Neural cell (in vitro differentiated cells): ENCODE measurements at regions not wholly inside any gene's neighbourhood (a gene's known extent, or its start where the extent isn't known, plus 50 kb on each side); places are given as distances from the start of the nearest gene placed in this dataset.

Experiments
- CTCF ChIP-seq: fragments of 450-650 bp; IDR thresholded peaks from 2 replicates; pipeline ENCODE4 v1.5.1; 2014; ENCODE audit warnings: antibody characterized with exemption, mild to moderate bottlenecking, moderate library complexity; ENCODE audit not compliant: poor library complexity, severe bottlenecking
- MXI1 ChIP-seq: fragments of 450-650 bp; conservative IDR thresholded peaks from 2 replicates; pipeline ENCODE4 v1.6.1; 2014; ENCODE audit warnings: antibody characterized with exemption, mild to moderate bottlenecking; ENCODE audit not compliant: poor library complexity, severe bottlenecking
- POLR2AphosphoS5 ChIP-seq: IDR thresholded peaks from 2 replicates; pipeline ENCODE4 v1.6.1; 2012
- TAF1 ChIP-seq: IDR thresholded peaks from 2 replicates; pipeline ENCODE4 v1.6.1; 2012; ENCODE audit warnings: low read depth

GRCh38 chr2:163987175-163987940, 251.6 kb upstream of the FIGN start:
- TF ChIP-seq CTCF (no peak), TAF1 (no peak), MXI1 (no peak), POLR2AphosphoS5 (no peak)
